SK-N-MC (cell line): ENCODE measurements at regions not wholly inside any gene's neighbourhood (a gene's known extent, or its start where the extent isn't known, plus 50 kb on each side); places are given as distances from the start of the nearest gene placed in this dataset.

Source experiments
- EZH2 ChIP-seq: fragments of 200-600 bp; sonication (generic); IDR thresholded peaks from one replicate; pipeline ENCODE4 v1.6.1; 2017; ENCODE audit warnings: antibody characterized with exemption
- POLR2AphosphoS5 ChIP-seq: IDR thresholded peaks from 2 replicates; pipeline ENCODE4 v1.6.1; 2012; ENCODE audit warnings: mild to moderate bottlenecking, low read depth, low read length, borderline replicate concordance

- TF ChIP-seq POLR2AphosphoS5, result no peak
- TF ChIP-seq EZH2, result no peak
These were observed 1102.8 kb downstream of the BCL11B start for GRCh38 chr14:98169170-98169587.
